HG03521 (cell line): ENCODE measurements at regions not wholly inside any gene's neighbourhood (a gene's known extent, or its start where the extent isn't known, plus 50 kb on each side); places are given as distances from the start of the nearest gene placed in this dataset.
"Not testable (repeated sequence)": the region's sequence is repeated elsewhere in the genome, so short reads cannot be mapped to it uniquely, and the experiment has no call there.

Experiments
- ATAC-seq: cut with Tn5 transposase; IDR thresholded peaks from one replicate; pipeline ENCODE4 v1.9.1; 2021; ENCODE audit warnings: mild to moderate bottlenecking, moderate library complexity; ENCODE audit not compliant: unreplicated experiment

- ATAC-seq, result not testable (repeated sequence)
Observed at GRCh38 chr3:139232341-139232740, 111.5 kb upstream of the MRPS22 start.

DNA sequence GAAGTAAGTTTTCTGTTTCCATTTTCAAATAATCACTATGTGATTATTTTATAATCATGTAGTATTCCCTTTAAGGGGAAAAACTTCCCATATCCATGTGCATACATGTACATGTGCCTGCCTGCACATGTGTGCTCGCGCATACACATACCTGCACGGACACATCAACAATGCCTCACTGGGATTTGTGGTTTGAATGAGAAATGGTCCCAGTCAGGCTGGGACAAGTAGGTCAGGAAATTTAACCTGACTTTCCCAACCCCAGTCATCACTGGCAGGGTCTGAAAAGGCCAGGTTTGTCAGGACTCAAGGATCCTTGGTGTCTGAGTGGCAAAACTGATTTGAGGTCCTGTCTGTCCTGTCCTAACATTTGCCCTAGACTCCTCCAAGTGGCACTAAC is 109.3 kb upstream of the MRPS22 start:
- ATAC-seq, result no peak

GRCh38 chr3:139235192-139235591 is 108.6 kb upstream of the MRPS22 start:
- no peak for ATAC-seq

- no peak for ATAC-seq
Observed at GRCh38 chr3:139236336-139236735, 107.5 kb upstream of the MRPS22 start.

DNA sequence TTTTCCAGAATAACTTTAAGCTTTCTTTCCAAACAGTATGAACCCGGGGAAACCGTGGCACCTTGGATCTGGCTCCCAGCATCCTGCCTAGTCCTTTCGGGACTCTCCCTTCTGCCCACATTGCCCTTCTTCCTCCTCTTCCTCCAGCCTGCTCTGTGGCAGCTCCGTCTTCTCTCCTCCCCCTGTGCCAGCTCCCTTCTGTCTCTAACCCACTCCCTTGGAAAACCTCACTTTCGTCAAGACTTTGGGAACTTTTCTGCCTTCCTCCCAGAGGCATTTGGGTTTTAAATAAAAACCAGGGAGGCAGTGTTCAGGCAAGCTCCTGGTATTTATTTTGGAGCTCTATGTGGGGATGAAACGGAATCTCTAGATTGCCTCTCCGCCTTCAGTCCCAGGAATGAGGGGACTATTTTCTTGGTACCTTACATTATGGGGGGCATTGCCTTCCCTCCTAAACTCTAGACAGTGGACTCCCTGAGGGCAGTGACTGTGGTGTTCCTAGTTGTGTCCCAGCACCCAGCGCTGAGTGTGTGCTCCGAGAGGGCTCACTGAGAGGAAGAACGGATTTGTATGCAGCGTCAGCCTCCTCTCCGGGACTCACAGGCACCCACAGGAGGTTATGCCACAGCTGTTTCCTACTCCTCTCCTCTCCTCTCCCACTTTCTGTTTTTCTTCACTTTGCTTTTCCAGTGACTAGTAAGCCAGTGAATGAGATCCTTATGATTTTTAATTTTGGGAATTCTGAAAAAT is 105.4 kb upstream of the MRPS22 start:
- ATAC-seq, result no peak

GRCh38 chr3:139239550-139239949 is 104.3 kb upstream of the MRPS22 start:
- no peak for ATAC-seq

DNA sequence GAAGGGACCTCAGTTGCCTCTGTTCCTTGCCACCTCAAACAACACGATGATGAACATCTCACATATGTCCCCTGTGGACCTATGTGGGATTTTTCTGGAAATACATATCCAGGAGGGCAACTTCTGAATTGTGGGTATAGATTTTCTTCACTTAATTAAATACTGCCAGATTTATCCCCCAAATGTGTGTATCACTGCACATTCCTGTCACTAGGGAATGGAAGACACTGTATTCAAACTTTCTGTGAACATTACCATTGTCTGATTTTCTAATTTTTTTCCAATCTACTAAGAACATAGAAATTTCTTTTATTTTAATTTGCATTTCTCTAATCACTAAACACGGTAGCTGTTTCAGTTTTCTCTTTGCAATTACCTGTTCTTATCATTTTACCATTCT is 102.0 kb upstream of the MRPS22 start:
- no peak for ATAC-seq

DNA sequence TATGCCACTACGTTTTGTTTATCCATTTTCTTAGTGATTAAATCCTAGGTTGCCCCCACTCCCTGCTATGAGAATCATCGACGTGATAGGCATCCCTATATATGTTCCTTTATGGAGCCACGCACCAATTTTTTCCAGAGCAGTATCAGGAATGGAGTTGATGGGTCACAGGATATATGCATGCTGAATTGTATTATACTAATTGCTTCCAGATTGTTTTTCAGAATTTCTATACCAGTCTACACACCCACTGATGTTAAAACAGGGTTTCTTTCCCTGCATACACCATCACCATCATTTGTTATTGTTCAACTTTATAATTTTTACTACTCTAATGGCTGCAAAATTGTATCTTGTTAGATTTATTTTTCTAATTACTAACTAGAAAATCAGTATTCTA is 100.1 kb upstream of the MRPS22 start:
- ATAC-seq, result no peak

- no peak for ATAC-seq
Observed at GRCh38 chr3:139248593-139249255, 95.1 kb upstream of the MRPS22 start.

DNA sequence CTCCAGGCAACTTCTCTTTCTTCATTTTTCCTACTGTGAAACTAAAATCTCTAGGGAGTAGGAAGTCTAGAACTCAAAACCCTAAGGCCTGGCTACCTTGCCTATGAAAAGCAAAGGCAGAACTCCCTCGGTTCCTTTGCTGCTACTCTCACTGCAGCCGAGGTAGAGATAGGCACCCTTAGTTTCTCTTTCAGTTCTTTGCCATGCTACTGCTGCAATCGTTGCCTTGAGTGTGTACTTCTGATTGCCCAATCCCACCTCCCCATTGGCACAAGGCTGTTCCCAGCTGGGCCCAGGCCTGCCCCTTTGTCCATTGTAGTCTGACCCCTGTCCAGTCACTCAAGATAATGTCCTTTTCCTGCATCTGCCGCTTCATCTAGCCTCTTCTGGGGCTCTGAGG is 92.3 kb upstream of the MRPS22 start:
- no peak for ATAC-seq

GRCh38 chr3:139252719-139253118 is 91.1 kb upstream of the MRPS22 start:
- no peak for ATAC-seq

DNA sequence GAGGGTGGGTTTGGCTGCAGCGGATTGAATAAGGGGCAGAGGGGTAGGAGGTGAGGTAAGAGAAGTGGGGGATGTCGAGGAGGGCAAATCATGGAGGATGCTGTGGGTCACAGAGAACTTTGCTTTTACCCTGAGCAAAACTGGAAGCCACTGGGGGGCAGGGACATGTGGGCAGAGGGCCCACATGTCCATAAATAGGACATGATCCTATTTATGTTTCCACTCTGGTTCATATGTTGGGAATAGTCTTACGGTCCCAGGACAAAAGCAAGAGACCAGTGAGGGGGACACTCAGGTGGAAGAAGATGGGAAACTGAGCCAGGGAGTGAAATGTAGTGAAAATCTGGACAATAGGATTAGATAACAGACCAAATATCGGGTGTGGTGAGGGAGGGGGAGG is 85.5 kb upstream of the MRPS22 start:
- no peak for ATAC-seq

GRCh38 chr3:139259398-139259797 is 84.4 kb upstream of the MRPS22 start:
- ATAC-seq, result no peak

DNA sequence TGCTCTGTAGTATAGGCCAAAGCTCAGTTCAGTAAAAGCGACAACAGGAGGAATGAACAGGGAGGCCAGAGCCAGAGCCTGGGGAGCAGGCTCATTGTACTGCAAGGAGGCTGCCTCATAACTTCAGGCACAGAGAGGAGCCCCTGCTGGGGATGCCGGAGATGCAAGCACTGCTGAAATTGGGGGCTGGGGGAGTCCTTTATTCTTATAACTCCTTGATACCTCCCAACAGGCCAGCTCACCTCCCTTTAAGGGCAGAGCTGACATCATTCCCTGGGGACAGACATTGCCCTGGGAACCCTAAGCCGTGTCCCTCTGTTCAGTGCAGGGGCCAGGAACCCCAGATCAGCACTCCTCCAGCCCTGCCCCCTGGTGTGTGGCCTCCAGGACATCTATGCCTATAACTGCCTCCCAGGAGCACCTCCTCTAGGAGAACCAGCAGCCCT is 83.8 kb upstream of the MRPS22 start:
- ATAC-seq, result no peak

GRCh38 chr3:139260793-139261736 is 82.8 kb upstream of the MRPS22 start:
- ATAC-seq, result no peak

DNA sequence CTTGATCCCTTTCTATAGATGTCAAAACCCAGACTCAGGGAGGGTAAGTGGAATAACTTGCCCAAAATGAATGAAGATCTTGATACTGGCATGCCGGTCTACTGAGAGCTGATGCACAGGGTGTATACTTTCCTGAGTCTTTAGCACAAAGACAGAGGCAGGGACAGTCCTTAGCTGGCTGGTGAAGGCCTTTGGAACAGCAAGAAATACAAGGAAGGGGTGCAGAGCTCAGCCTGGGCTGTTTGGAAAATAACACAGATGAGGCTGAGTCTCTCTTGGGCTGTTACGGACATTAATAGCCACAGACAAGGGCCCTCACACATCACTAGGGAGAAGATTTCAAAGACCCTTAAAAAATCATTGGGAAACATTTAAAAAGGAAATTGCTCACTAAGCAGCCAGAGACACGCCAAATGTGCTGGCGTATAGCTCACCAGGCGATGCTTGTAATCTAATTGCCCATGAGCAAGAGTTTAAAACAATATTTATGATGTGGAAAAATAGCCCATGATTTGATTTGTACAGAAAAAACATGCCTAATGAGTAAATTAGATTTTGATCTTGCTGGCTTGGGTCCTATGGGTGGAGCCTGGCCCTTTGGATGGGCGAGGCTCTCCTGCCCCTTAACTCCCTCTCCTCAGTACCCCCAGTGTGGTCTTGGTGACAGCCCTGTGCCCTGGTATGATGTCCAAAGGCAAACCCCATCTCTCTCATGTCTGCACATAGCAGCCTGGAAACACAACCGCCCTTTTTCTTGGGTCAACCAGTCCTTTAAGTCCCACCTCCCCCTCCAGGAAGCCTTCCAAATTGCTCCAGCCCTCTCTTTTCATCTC is 81.8 kb upstream of the MRPS22 start:
- no peak for ATAC-seq

GRCh38 chr3:139263798-139264197 is 80.0 kb upstream of the MRPS22 start:
- ATAC-seq, result no peak

DNA sequence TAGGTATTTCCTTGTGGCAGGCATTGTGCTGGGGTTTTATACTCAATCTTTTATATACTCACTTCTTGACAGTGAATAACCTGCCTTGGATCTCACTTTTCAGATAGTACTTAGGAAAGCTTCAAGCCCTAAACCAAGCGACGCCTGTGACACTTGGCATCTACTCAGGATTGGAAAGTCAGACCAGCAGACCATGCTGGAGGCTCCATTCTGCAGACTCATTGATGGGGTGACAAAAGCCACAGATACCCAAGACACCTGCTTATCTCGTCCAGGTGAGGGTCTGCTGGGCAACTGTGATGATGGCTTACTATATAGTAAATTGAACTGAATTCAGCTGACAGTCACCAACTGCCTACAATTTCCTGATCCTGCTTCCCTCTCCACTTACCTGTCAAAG is 79.4 kb upstream of the MRPS22 start:
- ATAC-seq, result no peak

- ATAC-seq, result no peak
Observed at GRCh38 chr3:139265131-139266016, 78.4 kb upstream of the MRPS22 start.
